ENCODE measurements at regions not wholly inside any gene's neighbourhood (a gene's known extent, or its start where the extent isn't known, plus 50 kb on each side); places are given as distances from the start of the nearest gene placed in this dataset.

GRCh38 chr5:175803254-175803653 lies 68.1 kb upstream of the CPLX2 start:
- DNase-seq (ENCODE audit: low spot score) = no peak
- H3K9me2 ChIP-seq (ENCODE audit: insufficient read depth, low read length) = no peaks in the 10 kb centered on the region
- no peaks in the 10 kb centered on the region for H4K20me1 ChIP-seq (ENCODE audit: insufficient read depth, low read length)
- no peaks in the 10 kb centered on the region for H3K36me3 ChIP-seq (ENCODE audit: insufficient read depth, low read length)
- no peak overlapping the region for H3K27ac ChIP-seq (ENCODE audit: low read depth, low read length, poor library complexity, severe bottlenecking)
- POLR2A ChIA-PET = no interaction called here
- no peak overlapping the region for H2AFZ ChIP-seq (ENCODE audit: low read length)
- BruUV-seq (replicated peaks) = no TSS peak
- no peak for TF ChIP-seq EZH2phosphoT487 (IDR thresholded peaks at IDR 0.05; ENCODE audit: borderline replicate concordance, low read depth, low read length)
- no peak for TF ChIP-seq CTCF (conservative IDR thresholded peaks at IDR 0.05; ENCODE audit: low read length)
- no peaks in the 10 kb centered on the region for H3K4me1 ChIP-seq (ENCODE audit: insufficient read depth, low read length, poor library complexity, severe bottlenecking)
- no peaks in the 10 kb centered on the region for H3K9me3 ChIP-seq (ENCODE audit: low read length)
- CTCF ChIA-PET (ENCODE audit: unreplicated experiment) = no interaction called here
- H3K4me3 ChIP-seq (ENCODE audit: low read depth, low read length, poor library complexity, severe bottlenecking) = no peak overlapping the region
- intact Hi-C loops (cut with micrococcal nuclease; ENCODE audit: unreplicated experiment) = no loop called here
- H3K4me2 ChIP-seq (ENCODE audit: low read length) = no peak overlapping the region
- H3K79me2 ChIP-seq (ENCODE audit: insufficient read depth, low read depth, low read length) = no peaks in the 10 kb centered on the region

GRCh38 chr5:175803736-175804454 lies 67.5 kb upstream of the CPLX2 start:
- Histone ChIP-seq H3K9me3 (ENCODE audit: low read length) (no peaks in the 10 kb centered on the region), H3K79me2 (ENCODE audit: insufficient read depth, low read depth, low read length) (no peaks in the 10 kb centered on the region), H3K36me3 (ENCODE audit: insufficient read depth, low read length) (no peaks in the 10 kb centered on the region), H2AFZ (ENCODE audit: low read length) (no peak overlapping the region), H3K4me3 (ENCODE audit: low read depth, low read length, poor library complexity, severe bottlenecking) (no peak overlapping the region), H4K20me1 (ENCODE audit: insufficient read depth, low read length) (no peaks in the 10 kb centered on the region), H3K4me2 (ENCODE audit: low read length) (no peak overlapping the region), H3K27ac (ENCODE audit: low read depth, low read length, poor library complexity, severe bottlenecking) (no peak overlapping the region), H3K4me1 (ENCODE audit: insufficient read depth, low read length, poor library complexity, severe bottlenecking) (no peaks in the 10 kb centered on the region), H3K9me2 (ENCODE audit: insufficient read depth, low read length) (no peaks in the 10 kb centered on the region)
- ChIA-PET POLR2A (no interaction called here), CTCF (ENCODE audit: unreplicated experiment) (no interaction called here)
- intact Hi-C loops (cut with micrococcal nuclease; ENCODE audit: unreplicated experiment) = no loop called here
- no peak for DNase-seq (ENCODE audit: low spot score)
- no TSS peak for BruUV-seq (replicated peaks)
- TF ChIP-seq CTCF (conservative IDR thresholded peaks at IDR 0.05; ENCODE audit: low read length) = no peak
- TF ChIP-seq EZH2phosphoT487 (IDR thresholded peaks at IDR 0.05; ENCODE audit: borderline replicate concordance, low read depth, low read length) = no peak

- Histone ChIP-seq H3K4me1 (ENCODE audit: insufficient read depth, low read length, poor library complexity, severe bottlenecking) (no peaks in the 10 kb centered on the region), H3K27ac (ENCODE audit: low read depth, low read length, poor library complexity, severe bottlenecking) (no peak overlapping the region), H2AFZ (ENCODE audit: low read length) (no peak overlapping the region), H3K4me3 (ENCODE audit: low read depth, low read length, poor library complexity, severe bottlenecking) (no peak overlapping the region), H3K36me3 (ENCODE audit: insufficient read depth, low read length) (no peaks in the 10 kb centered on the region), H3K4me2 (ENCODE audit: low read length) (no peak overlapping the region), H3K9me3 (ENCODE audit: low read length) (no peaks in the 10 kb centered on the region), H3K79me2 (ENCODE audit: insufficient read depth, low read depth, low read length) (no peaks in the 10 kb centered on the region), H4K20me1 (ENCODE audit: insufficient read depth, low read length) (no peaks in the 10 kb centered on the region), H3K9me2 (ENCODE audit: insufficient read depth, low read length) (no peaks in the 10 kb centered on the region)
- BruUV-seq (replicated peaks) = no TSS peak
- POLR2A ChIA-PET = interaction anchor here (0.6 kb wide), 1 partner anchor 63 kb away, joined by 3 read pairs; no protein-coding TSS in a partner anchor
- TF ChIP-seq EZH2phosphoT487 (IDR thresholded peaks at IDR 0.05; ENCODE audit: borderline replicate concordance, low read depth, low read length) (no peak), CTCF (conservative IDR thresholded peaks at IDR 0.05; ENCODE audit: low read length) (no peak)
- intact Hi-C loops (cut with micrococcal nuclease; ENCODE audit: unreplicated experiment) = no loop called here
- CTCF ChIA-PET (ENCODE audit: unreplicated experiment) = no interaction called here
- DNase-seq (ENCODE audit: low spot score) = no peak
Observed at GRCh38 chr5:175805256-175806011, 65.9 kb upstream of the CPLX2 start.

Measured in OCI-LY7 (cell line).